D721Med (cell line): ENCODE measurements at regions not wholly inside any gene's neighbourhood (a gene's known extent, or its start where the extent isn't known, plus 50 kb on each side); places are given as distances from the start of the nearest gene placed in this dataset.
A peak's percentile ranks its signal among the peaks of the same experiment; 100 is the strongest.
"Not testable (repeated sequence)": the region's sequence is repeated elsewhere in the genome, so short reads cannot be mapped to it uniquely, and the experiment has no call there.

Source experiments
- DNase-seq: peaks from one replicate; pipeline ENCODE4 v3.0.0; 2011; ENCODE audit warnings: low spot score; ENCODE audit not compliant: insufficient read length
- FAIRE-seq: peaks from 2 replicates; lab custom pipeline; 2011; peaks lifted over from hg19 to GRCh38; lab: Jason Lieb, UNC
- CTCF ChIP-seq: IDR thresholded peaks from 2 replicates; pipeline ENCODE4 v1.5.1; 2012; ENCODE audit warnings: mild to moderate bottlenecking, control low read depth; ENCODE audit not compliant: insufficient read depth; ENCODE audit errors: missing control alignments

- no peak for FAIRE-seq
- DNase-seq = no peak
- no peak for TF ChIP-seq CTCF
Observed at GRCh38 chr16:13697568-13697967, 222.4 kb upstream of the ERCC4 start.

- TF ChIP-seq CTCF = no peak
- no peak for DNase-seq
- no peak for FAIRE-seq
Observed at GRCh38 chr16:13702614-13703013, 217.3 kb upstream of the ERCC4 start.

DNA sequence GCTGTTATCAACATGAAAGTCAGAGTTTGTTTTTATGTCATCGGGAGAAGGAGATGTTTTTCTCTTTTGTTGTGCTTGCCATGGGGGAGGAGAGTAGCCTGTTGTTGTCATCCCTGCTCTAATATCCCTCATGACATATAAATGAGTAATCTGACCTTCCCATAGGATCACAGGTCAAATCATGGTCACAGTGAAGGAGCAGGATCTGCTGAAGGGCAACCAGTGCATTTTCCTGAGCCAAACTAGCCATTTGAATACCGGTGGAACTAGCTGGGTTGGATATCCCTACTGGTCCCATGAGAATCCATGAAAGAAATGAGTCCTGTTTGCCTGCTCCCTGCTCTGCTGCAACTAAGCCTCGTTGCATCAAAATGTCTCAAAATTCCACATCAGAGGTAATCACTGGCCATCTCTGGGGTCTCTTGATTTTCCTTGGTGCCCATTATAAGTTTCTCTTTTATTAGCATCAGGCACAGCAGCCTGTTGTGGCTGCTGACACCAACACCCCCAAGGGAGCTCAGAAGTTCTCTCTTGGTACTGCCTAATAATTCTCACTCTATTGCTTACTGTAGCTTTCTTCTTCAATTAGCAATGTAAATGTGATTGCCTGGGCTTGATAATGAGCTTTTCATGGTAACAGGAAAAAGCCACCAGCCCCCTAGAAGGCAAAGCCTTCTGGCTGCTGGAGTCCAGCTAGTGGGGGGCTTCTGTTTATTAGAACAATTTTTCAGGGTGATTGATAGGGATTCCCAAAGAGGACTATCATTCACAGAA is 211.4 kb upstream of the ERCC4 start:
- FAIRE-seq (no peak), DNase-seq (no peak)
- no peak for TF ChIP-seq CTCF

DNA sequence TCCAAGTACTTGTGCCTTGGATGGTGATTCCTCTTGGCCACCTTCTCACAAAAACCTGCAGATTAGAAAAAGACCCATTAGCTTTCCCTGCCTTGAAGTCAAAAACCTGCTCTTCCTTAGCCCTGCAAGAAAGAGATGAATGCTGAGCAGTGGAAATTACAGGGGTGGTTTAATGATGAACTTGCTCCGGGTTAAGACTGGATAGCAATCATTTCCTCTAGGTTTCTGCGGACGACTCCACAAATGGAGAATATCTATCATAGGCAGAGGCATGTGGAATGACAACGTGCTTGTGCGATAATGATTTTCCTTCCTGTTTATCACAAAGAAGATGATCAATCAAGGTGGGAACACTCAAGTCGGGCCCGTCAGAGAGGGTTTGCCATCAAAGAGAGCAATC is 201.2 kb upstream of the ERCC4 start:
- DNase-seq = no peak
- no peak for TF ChIP-seq CTCF
- FAIRE-seq = no peak

DNA sequence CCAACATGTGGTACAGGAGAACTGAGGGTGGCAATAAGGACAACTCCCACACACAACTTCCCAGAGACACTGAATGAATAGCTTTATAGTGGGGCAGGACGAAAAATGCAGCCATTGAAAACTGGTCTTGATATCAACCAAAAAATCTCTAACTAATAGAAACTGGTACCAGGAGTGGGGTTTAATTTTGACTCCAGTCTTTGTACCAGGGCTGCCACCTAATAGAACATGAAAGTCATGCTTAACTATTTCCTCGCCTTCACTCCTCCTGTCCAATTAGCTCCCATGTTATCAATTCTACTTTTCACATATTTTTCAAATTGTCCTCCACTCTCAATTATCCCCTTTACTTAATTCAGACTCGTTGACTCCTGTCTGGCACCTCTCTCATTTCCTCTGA is 192.0 kb upstream of the ERCC4 start:
- no peak for TF ChIP-seq CTCF
- DNase-seq (no peak), FAIRE-seq (no peak)

DNA sequence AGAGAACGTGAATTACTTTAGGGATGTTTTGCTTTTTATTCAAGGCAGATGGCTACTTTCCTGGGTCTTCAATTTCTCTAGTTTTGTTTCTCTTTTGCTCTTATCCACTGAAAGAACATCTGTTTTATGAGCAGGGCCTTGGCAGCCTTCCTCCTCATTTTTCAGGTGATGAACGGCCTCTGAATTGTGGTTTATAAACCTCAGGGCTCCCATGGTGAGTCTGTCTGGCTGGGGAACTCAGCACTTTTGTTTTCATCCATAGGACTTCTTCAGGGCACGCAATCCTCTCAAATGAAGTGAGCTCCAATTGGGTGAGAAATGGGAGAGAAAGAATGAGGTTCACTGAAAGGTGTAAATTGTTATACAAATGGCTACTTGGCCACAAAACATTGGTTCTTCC is 186.4 kb upstream of the ERCC4 start:
- DNase-seq (no peak), FAIRE-seq (no peak)
- TF ChIP-seq CTCF = no peak

DNA sequence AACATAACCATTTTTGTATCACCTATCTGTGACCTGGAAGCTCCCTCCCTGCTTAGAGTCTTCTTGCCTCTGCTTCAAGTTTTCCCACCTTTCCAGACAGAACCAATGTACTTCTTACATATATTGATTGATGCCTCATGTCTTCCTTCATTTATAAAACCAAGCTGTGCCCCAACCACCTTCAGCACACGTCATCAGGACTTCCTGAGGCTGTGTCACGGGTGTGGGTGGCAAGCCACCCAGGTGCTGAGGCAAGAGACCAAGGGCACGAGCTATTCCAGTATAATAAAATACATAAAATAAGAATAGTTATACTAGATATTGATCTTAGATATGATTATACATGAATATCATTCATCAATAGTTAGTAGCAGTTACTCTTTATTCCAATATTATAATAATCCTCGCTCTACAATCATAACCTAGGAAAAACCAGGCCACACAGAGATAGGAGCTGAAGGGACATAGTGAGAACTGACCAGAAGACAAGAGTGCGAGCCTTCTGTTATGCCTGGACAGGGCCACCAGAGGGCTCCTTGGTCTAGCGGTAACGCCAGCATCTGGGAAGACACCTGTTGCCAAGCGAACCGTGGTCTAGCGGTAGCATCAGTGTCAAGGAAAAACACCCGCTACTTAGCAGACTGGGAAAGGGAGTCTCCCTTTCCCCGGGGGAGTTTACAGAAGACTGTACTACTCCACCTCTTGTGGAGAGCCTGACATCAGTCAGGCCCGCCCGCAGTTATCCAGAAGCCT is 180.2 kb upstream of the ERCC4 start:
- not testable (repeated sequence) for FAIRE-seq, DNase-seq
- TF ChIP-seq CTCF = peak; percentile 35
